Esophagus muscularis mucosa (tissue), 4 donors: ENCODE measurements at regions not wholly inside any gene's neighbourhood (a gene's known extent, or its start where the extent isn't known, plus 50 kb on each side); places are given as distances from the start of the nearest gene placed in this dataset.

ENCODE experiments used
- DNase-seq: peaks from one replicate; pipeline ENCODE4 v3.0.0-alpha.2; 2017; ENCODE audit errors: extremely low spot score
- H3K27ac ChIP-seq, 4 donors: fragments of 200-600 bp; sonication (generic); replicated peaks in 1 of 4; 1 replicate in 3 of 4; 2 replicates in 1 of 4; pipeline ENCODE4 v1.5.1; 2016 to 2019; ENCODE audit warnings: mild to moderate bottlenecking in 1 of 4
- H3K27me3 ChIP-seq, 4 donors: fragments of 200-600 bp; sonication (generic); one replicate each; pipeline versions ENCODE4 v1.5.1 to v1.6.0; 2016 to 2019
- H3K36me3 ChIP-seq, 4 donors: fragments of 200-600 bp; sonication (generic); one replicate each; pipeline ENCODE4 v1.5.1; 2016 to 2019
- H3K4me1 ChIP-seq, 4 donors: fragments of 200-600 bp; sonication (generic); one replicate each; pipeline ENCODE4 v1.5.1; 2016 to 2019
- H3K4me3 ChIP-seq, 4 donors: fragments of 200-600 bp; sonication (generic); 1 replicate in 2 of 4; 2 replicates in 2 of 4; pipeline ENCODE4 v1.5.1; 2016 to 2019; ENCODE audit warnings: mild to moderate bottlenecking in 4 of 4, moderate library complexity in 1 of 4
- H3K9me3 ChIP-seq, 4 donors: fragments of 200-600 bp; sonication (generic); 1 replicate in 3 of 4; 2 replicates in 1 of 4; pipeline ENCODE4 v1.5.1; 2016 to 2019
- EP300 ChIP-seq: sonication (generic); formaldehyde crosslinking; IDR thresholded peaks from one replicate; pipeline ENCODE4 v1.6.1; 2017; ENCODE audit warnings: antibody characterized with exemption
- POLR2A ChIP-seq: fragments of 450-650 bp; IDR thresholded peaks from one replicate; pipeline ENCODE4 v1.6.1; 2017; ENCODE audit warnings: antibody characterized with exemption, moderate library complexity, mild to moderate bottlenecking, low read depth
- POLR2AphosphoS5 ChIP-seq, 2 donors: sonication (generic); formaldehyde crosslinking; IDR thresholded peaks; one replicate each; pipeline ENCODE4 v1.6.1; 2017; ENCODE audit warnings: antibody characterized with exemption in 2 of 2
- WGBS: methylation state at CpG from one replicate; pipeline ENCODE4 v1.1.5; 2018; 5-methylcytosine and 5-hydroxymethylcytosine counted together
- intact Hi-C: fragments of 100-400 bp; cut with DNase I; formaldehyde crosslinking; loops from one replicate; pipeline ENCODE4 v1.15.1; 2023
- TF ChIP-seq, protein P1 (sequence below), 3 experiments: fragments of 200-600 bp in 2 of 3; fragments of 450-650 bp in 1 of 3; sonication (generic) in 2 of 3; IDR thresholded peaks; one replicate each; pipeline ENCODE4 v1.5.1; 2017 to 2019; ENCODE audit warnings: antibody characterized with exemption in 3 of 3, mild to moderate bottlenecking in 2 of 3, moderate library complexity in 1 of 3

DNA sequence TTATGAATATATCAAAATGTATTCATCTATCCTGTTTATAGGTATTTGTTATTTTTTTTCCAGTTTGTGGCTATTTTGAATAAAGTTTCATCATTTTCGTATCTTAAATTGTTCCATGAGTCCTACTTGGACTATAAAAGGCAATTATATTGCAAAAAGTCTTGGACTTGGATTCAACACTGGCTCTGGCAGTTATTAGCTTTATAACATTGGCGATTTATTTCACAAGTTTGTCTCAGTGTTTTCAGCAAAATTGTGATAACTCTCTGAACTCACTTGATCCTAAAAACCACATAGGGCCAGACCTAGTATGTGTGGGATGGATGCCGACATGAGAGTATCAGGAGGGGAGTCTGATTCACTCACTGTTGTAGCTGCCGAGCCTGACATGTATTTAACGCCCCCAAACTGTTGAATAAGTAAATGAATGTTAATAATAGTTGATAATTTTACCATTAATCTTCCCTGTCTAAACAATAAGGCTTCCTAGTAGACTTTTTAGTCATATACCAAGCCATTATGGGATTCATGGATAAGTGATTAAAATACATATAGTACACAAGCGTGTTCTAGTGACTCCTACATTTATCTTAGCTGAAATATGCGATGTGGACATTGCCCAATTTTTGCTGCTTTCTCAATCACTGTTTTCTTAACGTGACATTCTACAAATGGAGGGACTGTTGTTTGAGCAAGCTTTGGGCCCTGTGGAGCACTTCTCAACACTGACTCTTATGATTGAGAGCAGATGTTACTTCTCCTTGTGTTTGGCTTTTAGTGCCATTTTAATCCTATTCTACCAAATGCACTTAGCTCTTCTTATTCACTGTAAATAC lies 907.6 kb downstream of the EPHA4 start:
- H3K27ac ChIP-seq: peak overlapping the region in 1 of 4 donors; percentile 51

DNA sequence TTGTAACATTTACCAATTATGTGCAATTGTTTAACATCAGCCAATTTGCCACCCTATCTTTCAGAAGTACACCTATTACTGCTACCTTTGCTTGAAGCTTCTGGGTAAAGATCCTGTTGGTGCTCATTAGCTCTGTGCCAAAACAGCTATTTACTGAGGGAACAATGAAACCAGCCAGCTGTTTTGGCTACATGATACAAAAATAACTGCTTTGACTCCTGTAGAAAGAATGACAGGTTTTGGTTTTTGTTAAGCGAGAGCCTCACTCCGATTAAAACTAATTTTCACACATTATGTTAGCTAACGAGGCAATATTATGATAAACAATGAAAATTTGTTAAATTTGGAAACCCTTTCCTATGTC lies 907.0 kb downstream of the EPHA4 start:
- 83% methylated on average over 3 of the region's 3 CpGs for WGBS
- no peaks in the 10 kb centered on the region for H3K36me3 ChIP-seq
- H3K9me3 ChIP-seq: no peaks in the 10 kb centered on the region
- peaks cover 0 to 4% (median 0%) of the 10 kb centered on the region in 4 donors for H3K27me3 ChIP-seq
- H3K4me3 ChIP-seq: no peak overlapping the region
- DNase-seq: no peak
- TF ChIP-seq POLR2AphosphoS5 (IDR thresholded peaks at IDR 0.05): no peak
- TF ChIP-seq POLR2A: no peak
- TF ChIP-seq, protein P1, sequence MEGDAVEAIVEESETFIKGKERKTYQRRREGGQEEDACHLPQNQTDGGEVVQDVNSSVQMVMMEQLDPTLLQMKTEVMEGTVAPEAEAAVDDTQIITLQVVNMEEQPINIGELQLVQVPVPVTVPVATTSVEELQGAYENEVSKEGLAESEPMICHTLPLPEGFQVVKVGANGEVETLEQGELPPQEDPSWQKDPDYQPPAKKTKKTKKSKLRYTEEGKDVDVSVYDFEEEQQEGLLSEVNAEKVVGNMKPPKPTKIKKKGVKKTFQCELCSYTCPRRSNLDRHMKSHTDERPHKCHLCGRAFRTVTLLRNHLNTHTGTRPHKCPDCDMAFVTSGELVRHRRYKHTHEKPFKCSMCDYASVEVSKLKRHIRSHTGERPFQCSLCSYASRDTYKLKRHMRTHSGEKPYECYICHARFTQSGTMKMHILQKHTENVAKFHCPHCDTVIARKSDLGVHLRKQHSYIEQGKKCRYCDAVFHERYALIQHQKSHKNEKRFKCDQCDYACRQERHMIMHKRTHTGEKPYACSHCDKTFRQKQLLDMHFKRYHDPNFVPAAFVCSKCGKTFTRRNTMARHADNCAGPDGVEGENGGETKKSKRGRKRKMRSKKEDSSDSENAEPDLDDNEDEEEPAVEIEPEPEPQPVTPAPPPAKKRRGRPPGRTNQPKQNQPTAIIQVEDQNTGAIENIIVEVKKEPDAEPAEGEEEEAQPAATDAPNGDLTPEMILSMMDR (IDR thresholded peaks at IDR 0.05): no peak
- no peak for TF ChIP-seq EP300
- intact Hi-C loops: no loop called here
- no peak overlapping the region for H3K27ac ChIP-seq
- H3K4me1 ChIP-seq: no peaks in the 10 kb centered on the region

More for the DNA sequence above, 907.6 kb downstream of the EPHA4 start:
- H3K4me3 ChIP-seq: no peak overlapping the region
- WGBS: 50% methylated on average over 8 of the region's 8 CpGs
- intact Hi-C loops: no loop called here
- no peaks in the 10 kb centered on the region for H3K4me1 ChIP-seq
- peaks cover 0 to 4% (median 0%) of the 10 kb centered on the region in 4 donors for H3K27me3 ChIP-seq
- peak in 1 of 2 donors; percentile 42 for TF ChIP-seq POLR2AphosphoS5 (IDR thresholded peaks at IDR 0.05)
- no peak for TF ChIP-seq POLR2A
- no peak for DNase-seq
- no peaks in the 10 kb centered on the region for H3K9me3 ChIP-seq
- no peaks in the 10 kb centered on the region for H3K36me3 ChIP-seq

DNA sequence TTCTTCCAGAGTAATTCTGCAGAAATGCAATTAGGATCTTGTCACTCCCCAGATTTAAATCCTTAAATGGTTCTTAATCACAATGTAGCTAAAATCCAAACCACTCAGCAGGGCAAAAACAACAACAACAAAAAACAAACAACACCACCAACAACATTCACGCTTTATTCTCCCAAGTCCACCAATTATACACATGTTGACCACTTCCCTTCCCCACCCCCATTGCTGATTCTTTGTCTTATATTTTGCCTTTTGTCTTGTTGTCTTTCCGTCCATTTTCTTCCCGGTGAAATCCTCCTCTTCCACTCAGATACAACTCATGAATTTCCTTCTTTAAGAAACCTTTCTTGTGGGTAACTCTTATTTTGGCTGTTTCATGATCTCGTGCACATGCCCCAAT lies 902.8 kb downstream of the EPHA4 start:
- DNase-seq: no peak
- 70% methylated on average over 4 of the region's 4 CpGs for WGBS
- intact Hi-C loops: no loop called here
- Histone ChIP-seq H3K9me3 (no peaks in the 10 kb centered on the region), H3K27me3 (peaks cover 0 to 4% (median 0%) of the 10 kb centered on the region in 4 donors), H3K27ac (no peak overlapping the region), H3K4me3 (no peak overlapping the region), H3K36me3 (no peaks in the 10 kb centered on the region), H3K4me1 (peaks cover 0 to 12% (median 8%) of the 10 kb centered on the region in 4 donors)
- no peak for TF ChIP-seq POLR2AphosphoS5 (IDR thresholded peaks at IDR 0.05)
- TF ChIP-seq POLR2A: no peak
- no peak for TF ChIP-seq EP300
- TF ChIP-seq, protein P1 (IDR thresholded peaks at IDR 0.05): no peak

DNA sequence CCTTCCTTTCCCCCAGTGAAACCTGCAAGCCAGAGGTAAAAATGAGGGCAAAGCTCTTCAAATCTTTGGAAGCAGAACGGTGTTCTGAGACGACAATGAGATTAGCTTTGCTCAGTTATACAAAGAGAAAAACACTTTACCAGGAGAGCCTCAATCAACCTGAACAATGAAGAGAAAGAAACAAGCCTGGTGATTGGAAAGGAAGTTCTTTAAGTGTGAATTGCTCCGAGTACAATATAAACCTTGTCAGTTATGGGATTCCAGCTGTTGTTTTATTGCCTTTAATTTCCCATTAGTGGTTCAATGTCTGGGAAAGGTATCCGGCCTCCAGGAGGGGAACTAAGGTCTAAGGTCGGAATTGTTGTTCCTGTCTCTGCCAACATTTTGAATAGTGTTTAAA lies 901.6 kb downstream of the EPHA4 start:
- H3K4me1 ChIP-seq: peaks cover 0 to 12% (median 8%) of the 10 kb centered on the region in 4 donors
- TF ChIP-seq, protein P1 (IDR thresholded peaks at IDR 0.05): no peak
- no peak for TF ChIP-seq POLR2A
- TF ChIP-seq POLR2AphosphoS5 (IDR thresholded peaks at IDR 0.05): no peak
- TF ChIP-seq EP300: no peak
- DNase-seq: no peak
- no peak overlapping the region for H3K27ac ChIP-seq
- 29% methylated on average over 5 of the region's 5 CpGs for WGBS
- H3K4me3 ChIP-seq: no peak overlapping the region
- H3K9me3 ChIP-seq: no peaks in the 10 kb centered on the region
- intact Hi-C loops: no loop called here
- H3K27me3 ChIP-seq: peaks cover 0 to 2% (median 0%) of the 10 kb centered on the region in 4 donors
- no peaks in the 10 kb centered on the region for H3K36me3 ChIP-seq

DNA sequence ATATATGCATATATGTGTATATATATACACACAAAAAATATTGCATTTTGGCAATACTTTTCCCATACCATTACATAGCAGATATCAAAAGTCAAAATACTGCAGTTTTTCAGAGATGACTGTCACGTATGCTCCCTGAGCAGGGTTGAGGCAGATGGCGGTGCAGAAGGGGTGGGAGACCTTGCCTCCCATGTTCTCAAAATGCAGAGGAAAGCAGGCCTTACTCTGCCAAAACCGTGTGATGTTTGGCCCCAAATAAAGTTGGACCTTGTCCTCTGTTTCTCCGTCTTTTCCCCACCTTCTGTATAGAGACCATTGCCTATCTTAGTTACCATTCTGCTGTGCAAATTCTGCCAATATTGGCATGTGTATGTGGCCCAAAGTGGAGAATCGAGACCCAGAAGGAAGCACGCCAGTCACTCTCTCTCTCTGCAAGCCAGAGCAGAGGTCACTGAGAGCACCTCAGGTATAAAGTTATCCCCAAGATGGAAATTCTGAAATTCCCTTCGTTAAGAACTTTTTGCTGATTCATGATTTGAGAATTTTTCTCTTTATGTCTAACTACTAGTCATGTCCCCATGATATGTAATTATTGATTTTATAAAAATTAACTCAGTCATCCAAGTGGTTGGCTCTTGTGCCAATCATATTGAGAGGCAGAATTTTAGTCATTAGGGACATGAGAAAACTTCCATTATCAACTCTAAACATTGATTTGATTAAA lies 898.8 kb downstream of the EPHA4 start:
- DNase-seq: no peak
- Histone ChIP-seq H3K27me3 (peaks cover 0 to 7% (median 0%) of the 10 kb centered on the region in 4 donors), H3K36me3 (no peaks in the 10 kb centered on the region), H3K4me3 (no peak overlapping the region), H3K9me3 (no peaks in the 10 kb centered on the region), H3K27ac (no peak overlapping the region), H3K4me1 (peaks cover 0 to 12% (median 8%) of the 10 kb centered on the region in 4 donors)
- TF ChIP-seq POLR2A (no peak), POLR2AphosphoS5 (IDR thresholded peaks at IDR 0.05) (no peak), EP300 (no peak)
- TF ChIP-seq, protein P1 (IDR thresholded peaks at IDR 0.05): no peak
- WGBS: 85% methylated on average over 7 of the region's 7 CpGs
- intact Hi-C loops: no loop called here
